Caco-2 (cell line): ENCODE measurements at regions not wholly inside any gene's neighbourhood (a gene's known extent, or its start where the extent isn't known, plus 50 kb on each side); places are given as distances from the start of the nearest gene placed in this dataset.
A peak's percentile ranks its signal among the peaks of the same experiment; 100 is the strongest.

Experiments
- BruUV-seq: library from RNA; stranded (reverse); fragments of 400-500 nt; replicated peaks from 2 replicates; lab custom pipeline; 2021; lab: Mats Ljungman, UMichigan
- CTCF ChIA-PET: fragments of 300-600 bp; sonication (Branson Sonifier 250); formaldehyde crosslinking; loops from one replicate; lab custom pipeline; 2022; ENCODE audit warnings: antibody characterized with exemption; lab: Charles Lee
- POLR2A ChIA-PET: fragments of 300-600 bp; sonication (Branson Sonifier 250); formaldehyde crosslinking; loops from one replicate; lab custom pipeline; 2022; ENCODE audit warnings: antibody characterized with exemption; lab: Charles Lee
- DNase-seq, 2 experiments: peaks; one replicate each; pipeline versions ENCODE4 v3.0.0 to v3.0.0-alpha.2; 2020 to 2022
- H3K27me3 ChIP-seq: replicated peaks from 2 replicates; pipeline ENCODE4 v1.6.0; 2011; ENCODE audit warnings: low read length; ENCODE audit not compliant: control insufficient read depth, insufficient read depth
- H3K36me3 ChIP-seq: 2 replicates; pipeline ENCODE4 v1.5.1; 2011; ENCODE audit warnings: low read length; ENCODE audit not compliant: control insufficient read depth, insufficient read depth
- H3K4me1 ChIP-seq: fragments of 250-450 bp; sonication (Bioruptor Pico); 2 replicates; pipeline ENCODE4 v1.5.1; 2020; ENCODE audit warnings: mild to moderate bottlenecking
- H3K4me3 ChIP-seq: 2 replicates; pipeline ENCODE4 v1.5.1; 2011; ENCODE audit warnings: low read depth, mild to moderate bottlenecking, control low read depth, low read length
- H3K9me3 ChIP-seq: fragments of 250-450 bp; sonication (Bioruptor Pico); 2 replicates; pipeline ENCODE4 v1.5.1; 2020; ENCODE audit warnings: mild to moderate bottlenecking, moderate library complexity
- H3K27ac Mint-ChIP-seq: one replicate; pipeline ENCODE4 v1.8.0; 2022; ENCODE audit warnings: mixed read lengths; ENCODE audit not compliant: unreplicated experiment
- H3K27me3 Mint-ChIP-seq: one replicate; pipeline ENCODE4 v1.8.0; 2022; ENCODE audit warnings: mixed read lengths; ENCODE audit not compliant: insufficient read depth, unreplicated experiment
- H3K36me3 Mint-ChIP-seq: one replicate; pipeline ENCODE4 v1.8.0; 2022; ENCODE audit warnings: mild to moderate bottlenecking, mixed read lengths; ENCODE audit not compliant: insufficient read depth, unreplicated experiment
- H3K4me1 Mint-ChIP-seq: one replicate; pipeline ENCODE4 v1.8.0; 2022; ENCODE audit warnings: low read depth, mixed read lengths; ENCODE audit not compliant: unreplicated experiment
- H3K4me3 Mint-ChIP-seq: one replicate; pipeline ENCODE4 v1.8.0; 2022; ENCODE audit warnings: mild to moderate bottlenecking, moderate library complexity, mixed read lengths; ENCODE audit not compliant: unreplicated experiment
- H3K9me3 Mint-ChIP-seq: one replicate; pipeline ENCODE4 v1.8.0; 2022; ENCODE audit warnings: mixed read lengths; ENCODE audit not compliant: unreplicated experiment
- CTCF ChIP-seq, 2 experiments: fragments of 200-600 bp in 1 of 2; IDR thresholded peaks; 1 replicate in 1 of 2; 2 replicates in 1 of 2; pipeline versions ENCODE4 v1.5.1 to v1.8.0; 2011 to 2022; ENCODE audit warnings: antibody characterized with exemption in 1 of 2, control low read depth in 1 of 2, inconsistent platforms in 1 of 2, low read depth in 1 of 2, low read length in 1 of 2, mild to moderate bottlenecking in 1 of 2, moderate library complexity in 1 of 2; ENCODE audit not compliant: insufficient read depth in 1 of 2, severe bottlenecking in 1 of 2, unreplicated experiment in 1 of 2
- intact Hi-C: fragments of 100-400 bp; cut with micrococcal nuclease; formaldehyde crosslinking; loops from one replicate; pipeline ENCODE4 v1.10.0; 2022; ENCODE audit not compliant: unreplicated experiment

DNA sequence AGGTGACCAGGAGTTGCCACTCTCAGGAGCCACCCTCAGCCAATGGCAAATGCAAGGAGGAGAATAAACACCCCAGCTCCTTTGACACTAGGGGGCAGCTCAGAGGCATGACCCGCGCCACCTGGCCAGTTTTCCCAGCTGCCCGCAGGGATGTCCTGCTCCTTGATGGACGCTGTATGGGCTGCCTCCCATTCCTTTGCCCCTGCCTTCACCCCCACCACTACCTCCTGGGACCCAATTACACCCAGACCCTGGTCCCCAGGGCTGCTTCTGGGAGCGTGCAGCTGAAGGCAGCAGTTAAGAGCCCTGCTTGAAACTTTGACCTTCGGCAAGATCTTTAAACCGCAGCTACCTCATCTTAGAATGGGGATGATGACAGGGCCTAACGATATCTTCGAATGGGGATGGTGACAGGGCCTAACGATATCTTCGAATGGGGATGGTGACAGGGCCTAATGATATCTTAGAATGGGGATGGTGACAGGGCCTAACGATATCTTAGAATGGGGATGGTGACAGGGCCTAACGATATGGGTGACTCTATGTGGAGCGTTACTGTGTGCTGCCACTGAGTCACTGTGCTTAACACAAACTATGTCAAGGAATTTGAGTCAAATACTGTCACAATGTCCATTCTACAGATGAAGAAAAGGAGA lies 163.0 kb upstream of the KAZN start:
- TF ChIP-seq CTCF (IDR thresholded peaks at IDR 0.05; ENCODE audit: insufficient read depth in 1 of 2, low read depth in 1 of 2, low read length in 1 of 2, severe bottlenecking in 1 of 2, unreplicated experiment in 1 of 2): no peak
- Mint-ChIP-seq H3K4me1 (no peaks in the 10 kb centered on the region), H3K27ac (no peak overlapping the region), H3K36me3 (no peaks in the 10 kb centered on the region), H3K27me3 (no peaks in the 10 kb centered on the region), H3K4me3 (no peak overlapping the region), H3K9me3 (no peaks in the 10 kb centered on the region)
- ChIA-PET POLR2A (no interaction called here), CTCF (interaction anchor here (0.6 kb wide), 1 partner anchor 93 kb away, joined by 7 read pairs; no protein-coding TSS in a partner anchor)
- H3K4me1 ChIP-seq: no peaks in the 10 kb centered on the region
- intact Hi-C loops: no loop called here
- H3K36me3 ChIP-seq: no peaks in the 10 kb centered on the region
- no peaks in the 10 kb centered on the region for H3K9me3 ChIP-seq
- no peak overlapping the region for H3K4me3 ChIP-seq
- no peaks in the 10 kb centered on the region for H3K27me3 ChIP-seq
- BruUV-seq: no TSS peak
- DNase-seq: peak in 1 of 2 experiments; percentile 10

GRCh38 chr1:14437417-14437918 lies 161.0 kb upstream of the KAZN start:
- CTCF ChIA-PET: no interaction called here
- no peaks in the 10 kb centered on the region for H3K36me3 ChIP-seq
- H3K9me3 ChIP-seq: no peaks in the 10 kb centered on the region
- no TSS peak for BruUV-seq
- intact Hi-C loops: no loop called here
- H3K4me3 ChIP-seq: no peak overlapping the region
- no peak overlapping the region for H3K4me3 Mint-ChIP-seq
- H3K36me3 Mint-ChIP-seq: no peaks in the 10 kb centered on the region
- no peaks in the 10 kb centered on the region for H3K4me1 Mint-ChIP-seq
- no peaks in the 10 kb centered on the region for H3K4me1 ChIP-seq
- H3K27ac Mint-ChIP-seq: no peak overlapping the region
- POLR2A ChIA-PET: no interaction called here
- no peaks in the 10 kb centered on the region for H3K27me3 ChIP-seq
- H3K27me3 Mint-ChIP-seq: no peaks in the 10 kb centered on the region
- TF ChIP-seq CTCF (IDR thresholded peaks at IDR 0.05; ENCODE audit: insufficient read depth in 1 of 2, low read depth in 1 of 2, low read length in 1 of 2, severe bottlenecking in 1 of 2, unreplicated experiment in 1 of 2): no peak
- DNase-seq: no peak
- no peaks in the 10 kb centered on the region for H3K9me3 Mint-ChIP-seq

- H3K4me3 ChIP-seq: no peak overlapping the region
- CTCF ChIA-PET: no interaction called here
- DNase-seq: no peak
- no peaks in the 10 kb centered on the region for H3K9me3 Mint-ChIP-seq
- POLR2A ChIA-PET: no interaction called here
- H3K9me3 ChIP-seq: no peaks in the 10 kb centered on the region
- BruUV-seq: no TSS peak
- intact Hi-C loops: no loop called here
- no peaks in the 10 kb centered on the region for H3K36me3 Mint-ChIP-seq
- no peak overlapping the region for H3K27ac Mint-ChIP-seq
- no peaks in the 10 kb centered on the region for H3K4me1 Mint-ChIP-seq
- H3K27me3 ChIP-seq: no peaks in the 10 kb centered on the region
- no peaks in the 10 kb centered on the region for H3K36me3 ChIP-seq
- no peak overlapping the region for H3K4me3 Mint-ChIP-seq
- no peaks in the 10 kb centered on the region for H3K27me3 Mint-ChIP-seq
- TF ChIP-seq CTCF (IDR thresholded peaks at IDR 0.05; ENCODE audit: insufficient read depth in 1 of 2, low read depth in 1 of 2, low read length in 1 of 2, severe bottlenecking in 1 of 2, unreplicated experiment in 1 of 2): no peak
- no peaks in the 10 kb centered on the region for H3K4me1 ChIP-seq
Observed at GRCh38 chr1:14438127-14438769, 160.2 kb upstream of the KAZN start.
